Psoas muscle (tissue), 7 donors: ENCODE measurements at regions not wholly inside any gene's neighbourhood (a gene's known extent, or its start where the extent isn't known, plus 50 kb on each side); places are given as distances from the start of the nearest gene placed in this dataset.

Experiments used
- ATAC-seq, 4 donors: fragments of 200-7000 bp; cut with Tn5 transposase; one replicate each; pipeline ENCODE4 v1.9.1; 2020; ENCODE audit warnings: moderate library complexity in 3 of 4, mild to moderate bottlenecking in 2 of 4
- DNase-seq, 2 donors: peaks; one replicate each; pipeline ENCODE4 v3.0.0-alpha.2; 2020
- H3K27ac ChIP-seq: fragments of 200-600 bp; one replicate; pipeline ENCODE4 v1.8.0; 2022
- H3K27me3 ChIP-seq, 3 donors: fragments of 200-600 bp in 1 of 3; one replicate each; pipeline versions ENCODE4 v1.6.1 to v1.8.0; 2013 to 2022; ENCODE audit warnings: low read length in 2 of 3, mild to moderate bottlenecking in 2 of 3, moderate library complexity in 1 of 3; ENCODE audit not compliant: insufficient read depth in 3 of 3
- H3K36me3 ChIP-seq, 2 donors: fragments of 200-600 bp in 1 of 2; one replicate each; pipeline versions ENCODE4 v1.6.1 to v1.8.0; 2013 to 2022; ENCODE audit warnings: low read depth in 1 of 2, mild to moderate bottlenecking in 1 of 2, moderate library complexity in 1 of 2; ENCODE audit not compliant: insufficient read depth in 1 of 2
- H3K4me1 ChIP-seq: fragments of 200-600 bp; one replicate; pipeline ENCODE4 v1.8.0; 2022
- H3K4me3 ChIP-seq: fragments of 200-600 bp; one replicate; pipeline ENCODE4 v1.8.0; 2022; ENCODE audit warnings: mild to moderate bottlenecking
- H3K9me3 ChIP-seq: fragments of 200-600 bp; one replicate; pipeline ENCODE4 v1.8.0; 2022
- CTCF ChIP-seq: fragments of 200-600 bp; IDR thresholded peaks from one replicate; pipeline ENCODE4 v1.8.0; 2022; ENCODE audit warnings: antibody characterized with exemption
- WGBS, 3 donors: extraction: QIAGEN DNeasy Blood & Tissue Kit; methylation state at CpG; one replicate each; pipeline versions ENCODE4 v1.1.6 to v1.1.7; 2013; 5-methylcytosine and 5-hydroxymethylcytosine counted together
- intact Hi-C, 2 donors: fragments of 100-400 bp; cut with DNase I; formaldehyde crosslinking; loops; one replicate each; pipeline versions ENCODE4 v1.11.0 to v1.14.2; 2022
- donor health status: healthy with polysubstance abuse.
- donor health status: DM: no; HTN: no; CAD: no; lungs with moderate emphysema.
- donor health status: Bipolar disorder and iron deficiency.
- donor health status: healthy.
- donor health status: DM: yes; HTN: yes; CAD: no.
- donor health status: DM: no; HTN: no; CAD: no.
- donor health status: DM: yes; HTN: yes; CAD: no.

GRCh38 chr2:78861546-78861945 lies 164.0 kb upstream of the REG3G start:
- no peaks in the 10 kb centered on the region for H3K36me3 ChIP-seq
- no peaks in the 10 kb centered on the region for H3K9me3 ChIP-seq
- WGBS, 3 donors = 63 to 74% (median 68%) methylated on average over 6 of the region's 6 CpGs
- ATAC-seq (peak in 1 of 4 donors; percentile 77), DNase-seq (no peak)
- intact Hi-C loops = no loop called here
- no peaks in the 10 kb centered on the region for H3K4me1 ChIP-seq
- H3K27me3 ChIP-seq = no peaks in the 10 kb centered on the region
- H3K4me3 ChIP-seq = no peak overlapping the region
- no peak overlapping the region for H3K27ac ChIP-seq
- peak; percentile 46 for TF ChIP-seq CTCF

- no peak for DNase-seq
- no peak for ATAC-seq
- Histone ChIP-seq H3K36me3 (no peaks in the 10 kb centered on the region), H3K4me3 (no peak overlapping the region), H3K27ac (no peak overlapping the region), H3K4me1 (no peaks in the 10 kb centered on the region), H3K9me3 (no peaks in the 10 kb centered on the region), H3K27me3 (no peaks in the 10 kb centered on the region)
- intact Hi-C loops = no loop called here
- WGBS, 3 donors = 72 to 94% (median 92%) methylated on average over 3 of the region's 3 CpGs
- TF ChIP-seq CTCF = no peak
Measured at GRCh38 chr2:78864205-78864604, 161.3 kb upstream of the REG3G start.

GRCh38 chr2:78865667-78866066 lies 159.8 kb upstream of the REG3G start:
- H3K27ac ChIP-seq = no peak overlapping the region
- H3K4me3 ChIP-seq = no peak overlapping the region
- H3K9me3 ChIP-seq = no peaks in the 10 kb centered on the region
- no peaks in the 10 kb centered on the region for H3K27me3 ChIP-seq
- ATAC-seq (no peak), DNase-seq (no peak)
- TF ChIP-seq CTCF = no peak
- no peaks in the 10 kb centered on the region for H3K36me3 ChIP-seq
- H3K4me1 ChIP-seq = no peaks in the 10 kb centered on the region
- intact Hi-C loops = no loop called here
- 85 to 87% (median 86%) methylated on average over 10 of the region's 10 CpGs for WGBS, 3 donors

DNA sequence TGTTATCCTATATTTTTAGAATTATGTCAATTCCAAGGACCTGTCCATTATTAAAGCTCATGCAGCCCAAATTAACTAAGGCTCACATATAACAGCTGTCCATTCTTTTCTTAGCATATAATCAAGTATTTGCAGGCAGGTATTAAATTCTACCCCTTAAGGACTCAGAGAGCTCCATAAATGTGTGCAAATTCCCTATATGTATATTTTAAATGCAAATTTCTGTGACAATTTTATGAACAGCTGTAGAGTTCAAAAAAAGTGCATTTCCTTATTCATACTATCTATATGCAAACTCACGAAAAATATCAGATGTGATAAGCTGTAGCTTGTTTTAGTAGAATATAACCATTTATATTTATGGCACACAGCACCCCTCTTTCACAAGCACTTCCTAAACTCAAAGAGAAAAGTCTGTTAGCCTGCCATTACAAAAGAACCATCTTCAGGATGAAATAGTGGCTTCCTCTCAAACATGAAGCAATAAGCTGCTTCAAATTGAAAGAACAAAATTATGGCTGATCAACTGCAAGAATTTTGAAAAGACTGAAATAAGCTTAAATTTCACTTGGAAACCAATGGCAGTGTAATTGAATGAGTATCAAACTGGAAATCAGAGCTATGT lies 155.0 kb upstream of the REG3G start:
- WGBS, 3 donors = 54 to 71% (median 59%) methylated on average over 1 of the region's 1 CpG

More for the DNA sequence above, 155.0 kb upstream of the REG3G start:
- no peaks in the 10 kb centered on the region for H3K36me3 ChIP-seq
- ATAC-seq = no peak
- no peak for DNase-seq
- H3K4me3 ChIP-seq = no peak overlapping the region
- no peaks in the 10 kb centered on the region for H3K4me1 ChIP-seq
- no peak for TF ChIP-seq CTCF
- H3K27ac ChIP-seq = no peak overlapping the region
- intact Hi-C loops = no loop called here
- no peaks in the 10 kb centered on the region for H3K27me3 ChIP-seq
- H3K9me3 ChIP-seq = no peaks in the 10 kb centered on the region
